Smooth muscle cell (in vitro differentiated cells): ENCODE measurements at regions not wholly inside any gene's neighbourhood (a gene's known extent, or its start where the extent isn't known, plus 50 kb on each side); places are given as distances from the start of the nearest gene placed in this dataset.

ENCODE experiments used
- DNase-seq: peaks from one replicate; lab custom pipeline; 2025; ENCODE audit not compliant: unreplicated experiment; lab: John Stamatoyannopoulos, UW
- H2AFZ ChIP-seq: fragments of 200-600 bp; sonication (generic); 2 replicates; pipeline ENCODE4 v1.6.0; 2016; ENCODE audit warnings: antibody characterized with exemption, low read depth, mild to moderate bottlenecking
- H3F3A ChIP-seq: fragments of 200-600 bp; sonication (generic); 2 replicates; pipeline ENCODE4 v1.6.0; 2017; ENCODE audit warnings: antibody characterized with exemption, low read depth
- H3K27ac ChIP-seq: fragments of 200-600 bp; sonication (generic); 2 replicates; pipeline ENCODE4 v1.5.1; 2016; ENCODE audit warnings: low read depth, mild to moderate bottlenecking
- H3K27me3 ChIP-seq: fragments of 200-600 bp; sonication (generic); 2 replicates; pipeline ENCODE4 v1.6.1; 2016; ENCODE audit warnings: low read depth, mild to moderate bottlenecking
- H3K36me3 ChIP-seq: fragments of 200-600 bp; sonication (generic); 2 replicates; pipeline ENCODE4 v1.5.1; 2016; ENCODE audit warnings: low read depth
- H3K4me1 ChIP-seq: fragments of 200-600 bp; sonication (generic); 2 replicates; pipeline ENCODE4 v1.5.1; 2016; ENCODE audit warnings: low read depth
- H3K4me2 ChIP-seq: fragments of 200-600 bp; sonication (generic); 2 replicates; pipeline ENCODE4 v1.6.0; 2016; ENCODE audit warnings: mild to moderate bottlenecking
- H3K4me3 ChIP-seq: fragments of 200-600 bp; sonication (generic); 2 replicates; pipeline ENCODE4 v1.5.1; 2016; ENCODE audit warnings: mild to moderate bottlenecking
- H3K79me2 ChIP-seq: fragments of 200-600 bp; sonication (generic); 2 replicates; pipeline ENCODE4 v1.6.0; 2016; ENCODE audit warnings: low read depth, mild to moderate bottlenecking
- H3K9ac ChIP-seq: fragments of 200-600 bp; sonication (generic); 2 replicates; pipeline ENCODE4 v1.6.0; 2016; ENCODE audit warnings: low read depth
- H3K9me3 ChIP-seq: fragments of 200-600 bp; sonication (generic); replicated peaks from 2 replicates; pipeline ENCODE4 v1.5.1; 2016; ENCODE audit warnings: low read depth
- H4K20me1 ChIP-seq: fragments of 200-600 bp; sonication (generic); 2 replicates; pipeline ENCODE4 v1.6.0; 2016; ENCODE audit warnings: low read depth
- WGBS: methylation state at CpG from one replicate; pipeline ENCODE4 v1.1.7; 2016; ENCODE audit warnings: low lambda C conversion rate; 5-methylcytosine and 5-hydroxymethylcytosine counted together
- TF ChIP-seq, protein P1 (sequence below): fragments of 200-600 bp; sonication (generic); IDR thresholded peaks from 2 replicates; pipeline ENCODE4 v1.5.1; 2017; ENCODE audit warnings: borderline replicate concordance, mild to moderate bottlenecking, antibody characterized with exemption; ENCODE audit not compliant: insufficient read depth, poor library complexity, severe bottlenecking

DNA sequence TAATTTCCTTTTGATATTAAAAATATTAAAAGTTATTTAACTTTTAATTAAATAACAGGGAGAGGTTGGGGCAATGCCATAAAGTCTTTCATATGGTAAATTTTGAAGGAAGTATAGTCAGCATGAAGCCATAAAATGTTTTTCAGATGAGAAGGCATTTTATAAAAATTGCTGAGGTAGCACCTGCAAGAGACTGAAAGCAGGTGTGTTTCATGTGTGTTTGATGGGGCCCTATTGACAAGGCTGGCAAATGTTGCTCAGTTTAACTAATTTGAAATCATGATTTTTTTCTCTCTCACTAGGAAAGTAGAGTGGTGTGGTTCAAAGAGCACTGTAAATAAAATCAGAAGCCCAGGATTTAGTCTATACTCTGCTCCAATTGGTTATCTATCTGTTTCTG, 805.8 kb upstream of the C9orf72 start:
- Histone ChIP-seq H3K9me3 (no peaks in the 10 kb centered on the region), H3K27ac (no peak overlapping the region), H3K9ac (no peak overlapping the region), H4K20me1 (no peaks in the 10 kb centered on the region), H2AFZ (no peak overlapping the region), H3K27me3 (no peaks in the 10 kb centered on the region), H3K79me2 (no peaks in the 10 kb centered on the region), H3K4me1 (no peaks in the 10 kb centered on the region), H3K4me3 (no peak overlapping the region), H3K4me2 (no peak overlapping the region), H3K36me3 (no peaks in the 10 kb centered on the region), H3F3A (no peaks in the 10 kb centered on the region)
- no peak for DNase-seq
- TF ChIP-seq, protein P1, sequence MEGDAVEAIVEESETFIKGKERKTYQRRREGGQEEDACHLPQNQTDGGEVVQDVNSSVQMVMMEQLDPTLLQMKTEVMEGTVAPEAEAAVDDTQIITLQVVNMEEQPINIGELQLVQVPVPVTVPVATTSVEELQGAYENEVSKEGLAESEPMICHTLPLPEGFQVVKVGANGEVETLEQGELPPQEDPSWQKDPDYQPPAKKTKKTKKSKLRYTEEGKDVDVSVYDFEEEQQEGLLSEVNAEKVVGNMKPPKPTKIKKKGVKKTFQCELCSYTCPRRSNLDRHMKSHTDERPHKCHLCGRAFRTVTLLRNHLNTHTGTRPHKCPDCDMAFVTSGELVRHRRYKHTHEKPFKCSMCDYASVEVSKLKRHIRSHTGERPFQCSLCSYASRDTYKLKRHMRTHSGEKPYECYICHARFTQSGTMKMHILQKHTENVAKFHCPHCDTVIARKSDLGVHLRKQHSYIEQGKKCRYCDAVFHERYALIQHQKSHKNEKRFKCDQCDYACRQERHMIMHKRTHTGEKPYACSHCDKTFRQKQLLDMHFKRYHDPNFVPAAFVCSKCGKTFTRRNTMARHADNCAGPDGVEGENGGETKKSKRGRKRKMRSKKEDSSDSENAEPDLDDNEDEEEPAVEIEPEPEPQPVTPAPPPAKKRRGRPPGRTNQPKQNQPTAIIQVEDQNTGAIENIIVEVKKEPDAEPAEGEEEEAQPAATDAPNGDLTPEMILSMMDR, result no peak

DNA sequence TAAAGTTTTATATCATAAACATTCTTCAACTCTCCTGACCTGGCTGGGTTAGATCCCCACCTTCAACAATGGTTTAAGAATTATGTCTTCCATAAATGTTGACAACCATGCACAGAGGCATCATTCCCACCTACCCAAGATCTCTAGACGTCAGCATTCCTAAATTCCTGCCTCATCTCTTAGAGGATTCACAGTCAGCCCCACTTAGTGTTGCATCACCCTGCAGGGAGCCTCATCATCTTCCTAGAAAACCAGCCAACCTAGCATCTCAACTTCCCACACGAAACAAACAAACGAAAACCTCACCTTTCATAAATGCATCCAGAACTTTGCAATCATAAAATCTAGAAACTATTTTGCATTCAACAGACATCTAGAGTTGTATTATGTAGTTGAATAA, 816.1 kb upstream of the C9orf72 start:
- Histone ChIP-seq H2AFZ (no peak overlapping the region), H3K9ac (no peak overlapping the region), H3K27me3 (no peaks in the 10 kb centered on the region), H3K4me2 (no peak overlapping the region), H3K79me2 (no peaks in the 10 kb centered on the region), H3K36me3 (no peaks in the 10 kb centered on the region), H3K9me3 (no peaks in the 10 kb centered on the region), H4K20me1 (no peaks in the 10 kb centered on the region), H3K27ac (no peak overlapping the region), H3F3A (no peaks in the 10 kb centered on the region), H3K4me1 (no peaks in the 10 kb centered on the region), H3K4me3 (no peak overlapping the region)
- no peak for DNase-seq
- WGBS, result 68% methylated on average over 3 of the region's 3 CpGs
- TF ChIP-seq, protein P1, result no peak

DNA sequence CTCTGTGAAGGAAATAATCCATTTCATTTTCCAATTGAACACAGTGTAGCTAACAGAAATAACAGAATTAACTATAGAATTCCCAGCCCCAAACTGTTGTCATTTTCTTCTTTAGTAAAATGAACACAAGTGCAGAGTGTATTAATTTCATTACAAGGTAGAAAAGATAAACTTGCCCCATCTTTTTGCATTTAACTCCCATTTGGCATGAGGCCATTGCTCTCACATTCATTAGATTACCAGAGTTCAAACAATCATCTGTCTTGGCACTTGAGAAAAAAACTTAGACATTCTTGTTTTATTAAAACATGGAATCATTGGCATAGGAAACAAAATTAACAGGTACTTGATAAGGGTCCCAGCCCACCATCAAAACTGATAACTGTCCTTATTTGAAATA, 821.5 kb upstream of the C9orf72 start:
- Histone ChIP-seq H3K27ac (no peak overlapping the region), H2AFZ (no peak overlapping the region), H3K4me2 (no peak overlapping the region), H3K36me3 (no peaks in the 10 kb centered on the region), H3K79me2 (no peaks in the 10 kb centered on the region), H3K9ac (no peak overlapping the region), H3K27me3 (no peaks in the 10 kb centered on the region), H4K20me1 (no peaks in the 10 kb centered on the region), H3K4me1 (no peaks in the 10 kb centered on the region), H3F3A (no peaks in the 10 kb centered on the region), H3K4me3 (no peak overlapping the region), H3K9me3 (no peaks in the 10 kb centered on the region)
- TF ChIP-seq, protein P1, result no peak
- DNase-seq, result no peak

DNA sequence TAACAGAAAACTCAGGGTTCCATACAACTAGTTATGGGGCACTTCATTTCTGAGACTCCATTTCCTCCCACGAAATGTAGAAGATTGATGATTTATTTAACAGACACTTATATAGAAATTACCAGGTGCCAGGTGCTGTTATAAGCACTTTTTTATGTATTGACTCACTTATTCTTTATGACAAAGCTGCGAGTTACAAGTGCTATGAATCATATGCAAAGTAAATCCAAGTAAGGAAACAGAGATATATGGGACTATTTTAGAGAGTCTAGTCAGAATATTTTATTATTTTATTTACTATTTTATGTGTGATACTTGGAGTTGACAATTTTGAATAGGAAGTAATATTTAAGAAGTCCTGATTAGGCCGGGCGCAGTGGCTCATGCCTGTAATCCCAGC, 822.8 kb upstream of the C9orf72 start:
- TF ChIP-seq, protein P1, result no peak

More for the DNA sequence above, 822.8 kb upstream of the C9orf72 start:
- Histone ChIP-seq H3K9ac (no peak overlapping the region), H4K20me1 (no peaks in the 10 kb centered on the region), H3K9me3 (no peaks in the 10 kb centered on the region), H3K27me3 (no peaks in the 10 kb centered on the region), H3F3A (no peaks in the 10 kb centered on the region), H3K4me3 (no peak overlapping the region), H3K4me1 (no peaks in the 10 kb centered on the region), H3K4me2 (no peak overlapping the region), H3K36me3 (no peaks in the 10 kb centered on the region), H2AFZ (no peak overlapping the region), H3K79me2 (no peaks in the 10 kb centered on the region), H3K27ac (no peak overlapping the region)
- WGBS, result 94% methylated on average over 4 of the region's 4 CpGs
- DNase-seq, result no peak
